Endothelial cell of umbilical vein (primary cell): ENCODE measurements at regions not wholly inside any gene's neighbourhood (a gene's known extent, or its start where the extent isn't known, plus 50 kb on each side); places are given as distances from the start of the nearest gene placed in this dataset.
A peak's percentile ranks its signal among the peaks of the same experiment; 100 is the strongest.

Source experiments
- BruUV-seq: library from RNA; stranded (reverse); fragments of 400-500 nt; replicated peaks from 2 replicates; lab custom pipeline; 2021; lab: Mats Ljungman, UMichigan
- CTCF ChIA-PET: fragments of 300-600, 350-600 bp; sonication (Branson Sonifier 250); formaldehyde crosslinking; loops from one replicate; lab custom pipeline; 2021; ENCODE audit warnings: antibody characterized with exemption, inconsistent platforms; lab: Charles Lee
- POLR2A ChIA-PET: fragments of 300-600, 350-600 bp; sonication (Branson Sonifier 250); formaldehyde crosslinking; loops from one replicate; lab custom pipeline; 2021; ENCODE audit warnings: antibody characterized with exemption, inconsistent platforms; lab: Charles Lee
- DNase-seq: peaks from one replicate; pipeline ENCODE4 v3.0.0-alpha.2; 2011; ENCODE audit warnings: low read depth, low spot score
- FAIRE-seq: peaks from 2 replicates; lab custom pipeline; 2011; peaks lifted over from hg19 to GRCh38; lab: Jason Lieb, UNC
- H2AFZ ChIP-seq: 2 replicates; pipeline ENCODE4 v1.6.0; 2012; ENCODE audit warnings: low read depth, low read length, control low read depth, inconsistent platforms
- H3K27ac ChIP-seq: 2 replicates; pipeline ENCODE4 v1.5.1; 2011; ENCODE audit warnings: low read depth, mild to moderate bottlenecking, control low read depth, low read length, moderate library complexity; ENCODE audit not compliant: insufficient read depth
- H3K27me3 ChIP-seq, 2 experiments: 2 replicates each; pipeline versions ENCODE4 v1.6.0 to v1.6.1; 2011; ENCODE audit warnings: low read length in 2 of 2, mixed read lengths in 1 of 2; ENCODE audit not compliant: control insufficient read depth in 2 of 2, insufficient read depth in 2 of 2
- H3K36me3 ChIP-seq, 2 experiments: 2 replicates in 1 of 2; 3 replicates in 1 of 2; pipeline ENCODE4 v1.5.1; 2011; ENCODE audit warnings: low read length in 2 of 2, mild to moderate bottlenecking in 1 of 2, moderate library complexity in 1 of 2; ENCODE audit not compliant: control insufficient read depth in 2 of 2, insufficient read depth in 2 of 2; ENCODE audit errors: extremely low read depth in 1 of 2
- H3K4me1 ChIP-seq: 3 replicates; pipeline ENCODE4 v1.5.1; 2011; ENCODE audit warnings: mild to moderate bottlenecking, low read length; ENCODE audit not compliant: control insufficient read depth, insufficient read depth; ENCODE audit errors: extremely low read depth
- H3K4me2 ChIP-seq: 2 replicates; pipeline ENCODE4 v1.6.1; 2011; ENCODE audit warnings: low read length, control low read depth, mixed read lengths; ENCODE audit not compliant: insufficient read depth
- H3K4me3 ChIP-seq, 3 experiments: fragments of 200-600 bp in 1 of 3; sonication (generic), shearing (Covaris generic) in 1 of 3; replicated peaks in 1 of 3; 2 replicates each; pipeline ENCODE4 v1.5.1; 2011 to 2016; ENCODE audit warnings: control low read depth in 3 of 3, low read length in 3 of 3, mild to moderate bottlenecking in 2 of 3, inconsistent platforms in 1 of 3, low read depth in 1 of 3, moderate library complexity in 1 of 3; ENCODE audit not compliant: insufficient read depth in 1 of 3
- H3K79me2 ChIP-seq: 2 replicates; pipeline ENCODE4 v1.6.0; 2012; ENCODE audit warnings: low read length, inconsistent platforms; ENCODE audit not compliant: control insufficient read depth, insufficient read depth
- H3K9ac ChIP-seq: replicated peaks from 2 replicates; pipeline ENCODE3; 2011; ENCODE audit warnings: low read length, control low read depth; ENCODE audit not compliant: insufficient read depth; ENCODE audit errors: extremely low read depth
- H3K9me1 ChIP-seq: replicated peaks from 3 replicates; pipeline ENCODE4 v1.6.0; 2011; ENCODE audit warnings: mild to moderate bottlenecking, low read length; ENCODE audit not compliant: control insufficient read depth, insufficient read depth; ENCODE audit errors: extremely low read depth
- H3K9me3 ChIP-seq: replicated peaks from 2 replicates; pipeline ENCODE4 v1.5.1; 2012; ENCODE audit warnings: low read length, inconsistent platforms; ENCODE audit not compliant: control insufficient read depth, insufficient read depth
- H4K20me1 ChIP-seq: replicated peaks from 2 replicates; pipeline ENCODE3; 2011; ENCODE audit warnings: mild to moderate bottlenecking, low read length; ENCODE audit not compliant: control insufficient read depth, insufficient read depth; ENCODE audit errors: extremely low read depth
- EZH2 ChIP-seq: IDR thresholded peaks from 2 replicates; pipeline ENCODE4 v1.6.1; 2012; ENCODE audit warnings: borderline replicate concordance, low read depth, mild to moderate bottlenecking, moderate library complexity, low read length, inconsistent platforms; ENCODE audit not compliant: severe bottlenecking
- FOS ChIP-seq: IDR thresholded peaks from 2 replicates; pipeline ENCODE4 v1.6.1; 2011; ENCODE audit warnings: mild to moderate bottlenecking, low read length, moderate library complexity, borderline replicate concordance; ENCODE audit not compliant: insufficient read depth
- GATA2 ChIP-seq: IDR thresholded peaks from 2 replicates; pipeline ENCODE4 v1.7.0; 2011; ENCODE audit warnings: low read depth, mild to moderate bottlenecking, moderate library complexity, mixed read lengths, low read length; ENCODE audit not compliant: insufficient read length, insufficient read depth
- JUN ChIP-seq: IDR thresholded peaks from 2 replicates; pipeline ENCODE4 v1.6.1; 2011; ENCODE audit warnings: borderline replicate concordance, low read depth; ENCODE audit not compliant: insufficient read length, insufficient read depth
- MYC ChIP-seq: IDR thresholded peaks from one replicate; pipeline ENCODE4 v1.6.1; 2011; ENCODE audit warnings: mild to moderate bottlenecking, low read depth, low read length
- POLR2A ChIP-seq: IDR thresholded peaks from 2 replicates; pipeline ENCODE4 v1.6.1; 2012; ENCODE audit warnings: low read depth, mild to moderate bottlenecking, control low read depth, low read length
- POLR2AphosphoS5 ChIP-seq: IDR thresholded peaks from 2 replicates; pipeline ENCODE4 v1.6.1; 2012; ENCODE audit warnings: low read depth, mild to moderate bottlenecking, control low read depth, low read length, moderate library complexity; ENCODE audit not compliant: insufficient read depth
- dilution Hi-C: fragments of 300-500 bp; cut with MboI; formaldehyde crosslinking; loops from one replicate; pipeline ENCODE4 v1.15.0; 2019; ENCODE audit warnings: low sequenced_read_pairs; ENCODE audit not compliant: extremely low pct_ligation_motif_present
- intact Hi-C: fragments of 100-400 bp; cut with micrococcal nuclease; formaldehyde crosslinking; loops from one replicate; pipeline ENCODE4 v1.10.0; 2022
- TF ChIP-seq, protein P1 (sequence below): IDR thresholded peaks from 2 replicates; pipeline ENCODE4 v1.6.1; 2011; ENCODE audit not compliant: insufficient read depth, insufficient read length
- TF ChIP-seq, protein P2 (sequence below), 2 donors: IDR thresholded peaks; 1 replicate in 1 of 2; 2 replicates in 1 of 2; pipeline ENCODE4 v1.5.1; 2011; ENCODE audit warnings: low read length in 2 of 2, mild to moderate bottlenecking in 2 of 2, moderate library complexity in 2 of 2, control low read depth in 1 of 2, inconsistent platforms in 1 of 2, low read depth in 1 of 2; ENCODE audit not compliant: insufficient read depth in 1 of 2; ENCODE audit errors: extremely low read depth in 1 of 2

DNA sequence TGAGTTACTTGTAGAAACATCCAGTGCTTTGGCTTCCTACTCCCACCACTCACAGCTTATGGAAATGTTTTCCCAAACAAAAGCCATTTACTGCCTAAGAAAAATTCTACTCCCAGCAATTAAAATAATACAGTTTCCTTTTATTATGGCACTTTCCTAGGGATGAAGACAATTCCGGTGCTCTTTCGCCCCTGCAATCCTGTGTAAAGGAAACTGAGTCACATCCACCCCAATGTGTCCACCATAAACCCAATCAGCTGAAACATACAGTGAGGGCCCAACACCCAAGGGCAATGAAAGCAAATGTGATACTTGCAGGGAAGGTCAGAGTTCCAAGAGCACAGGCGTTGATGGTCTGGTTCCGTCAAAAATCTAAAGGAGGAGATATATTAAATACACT lies 62.0 kb upstream of the ST3GAL5 start:
- Histone ChIP-seq H2AFZ (no peak overlapping the region), H3K4me2 (peak overlapping the region; percentile 30), H3K27me3 (peaks cover 2 to 4% of the 10 kb centered on the region in 2 experiments), H3K9me1 (no peaks in the 10 kb centered on the region), H3K9ac (no peak overlapping the region), H4K20me1 (no peaks in the 10 kb centered on the region), H3K36me3 (no peaks in the 10 kb centered on the region), H3K79me2 (no peaks in the 10 kb centered on the region), H3K27ac (no peak overlapping the region), H3K9me3 (no peaks in the 10 kb centered on the region), H3K4me1 (peaks cover 9% of the 10 kb centered on the region), H3K4me3 (no peak overlapping the region)
- POLR2A ChIA-PET = no interaction called here
- no peak for TF ChIP-seq EZH2
- TF ChIP-seq FOS = peak; percentile 60
- peak; percentile 57 for DNase-seq
- intact Hi-C loops (no loop called here), dilution Hi-C loops (no loop called here)
- FAIRE-seq = no peak
- no TSS peak for BruUV-seq
- CTCF ChIA-PET = interaction anchor here (1.4 kb wide), 1 partner anchor 62 kb away, joined by 4 read pairs; the partner anchor contains the start of gene ST3GAL5

DNA sequence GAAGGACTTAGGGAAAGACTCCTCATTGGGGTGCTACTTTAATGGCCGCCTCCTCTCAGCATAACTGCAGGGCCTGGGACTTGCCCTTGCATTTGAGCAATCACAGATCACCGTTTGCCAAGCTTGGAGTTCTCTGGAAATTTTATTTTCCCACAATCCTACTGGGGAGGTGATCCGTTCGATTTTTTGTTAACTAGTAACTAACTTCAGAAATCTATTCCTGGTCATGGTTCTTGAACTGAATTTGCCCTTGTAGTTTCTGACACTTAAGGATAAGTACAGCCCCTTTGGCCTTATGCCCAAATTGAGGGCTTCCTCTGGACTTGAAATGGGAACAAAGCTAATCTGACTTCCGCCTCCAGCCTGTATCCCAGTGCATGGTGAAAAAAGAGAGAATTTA lies 60.5 kb upstream of the ST3GAL5 start:
- ChIA-PET POLR2A (no interaction called here), CTCF (interaction anchor here (1.0 kb wide), 1 partner anchor 10 kb away, joined by 6 read pairs; no protein-coding TSS in a partner anchor)
- H3K4me1 ChIP-seq = peaks cover 9% of the 10 kb centered on the region
- no peak for TF ChIP-seq POLR2AphosphoS5
- TF ChIP-seq EZH2 = no peak
- no peak for TF ChIP-seq FOS
- TF ChIP-seq JUN = no peak
- TF ChIP-seq, protein P1, sequence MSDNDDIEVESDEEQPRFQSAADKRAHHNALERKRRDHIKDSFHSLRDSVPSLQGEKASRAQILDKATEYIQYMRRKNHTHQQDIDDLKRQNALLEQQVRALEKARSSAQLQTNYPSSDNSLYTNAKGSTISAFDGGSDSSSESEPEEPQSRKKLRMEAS = no peak
- TF ChIP-seq, protein P2, sequence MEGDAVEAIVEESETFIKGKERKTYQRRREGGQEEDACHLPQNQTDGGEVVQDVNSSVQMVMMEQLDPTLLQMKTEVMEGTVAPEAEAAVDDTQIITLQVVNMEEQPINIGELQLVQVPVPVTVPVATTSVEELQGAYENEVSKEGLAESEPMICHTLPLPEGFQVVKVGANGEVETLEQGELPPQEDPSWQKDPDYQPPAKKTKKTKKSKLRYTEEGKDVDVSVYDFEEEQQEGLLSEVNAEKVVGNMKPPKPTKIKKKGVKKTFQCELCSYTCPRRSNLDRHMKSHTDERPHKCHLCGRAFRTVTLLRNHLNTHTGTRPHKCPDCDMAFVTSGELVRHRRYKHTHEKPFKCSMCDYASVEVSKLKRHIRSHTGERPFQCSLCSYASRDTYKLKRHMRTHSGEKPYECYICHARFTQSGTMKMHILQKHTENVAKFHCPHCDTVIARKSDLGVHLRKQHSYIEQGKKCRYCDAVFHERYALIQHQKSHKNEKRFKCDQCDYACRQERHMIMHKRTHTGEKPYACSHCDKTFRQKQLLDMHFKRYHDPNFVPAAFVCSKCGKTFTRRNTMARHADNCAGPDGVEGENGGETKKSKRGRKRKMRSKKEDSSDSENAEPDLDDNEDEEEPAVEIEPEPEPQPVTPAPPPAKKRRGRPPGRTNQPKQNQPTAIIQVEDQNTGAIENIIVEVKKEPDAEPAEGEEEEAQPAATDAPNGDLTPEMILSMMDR (IDR thresholded peaks at IDR 0.05; ENCODE audit: extremely low read depth in 1 of 2, insufficient read depth in 1 of 2, low read depth in 1 of 2, low read length in 2 of 2) = no peak
- no peak for TF ChIP-seq GATA2
- TF ChIP-seq MYC = no peak
- TF ChIP-seq POLR2A = no peak
- no TSS peak for BruUV-seq
- no peaks in the 10 kb centered on the region for H3K9me1 ChIP-seq
- FAIRE-seq (peak; percentile 64), DNase-seq (peak; percentile 21)
- intact Hi-C loops = no loop called here
- no peaks in the 10 kb centered on the region for H3K36me3 ChIP-seq
- H3K4me3 ChIP-seq = no peak overlapping the region
- peaks cover 2 to 4% of the 10 kb centered on the region in 2 experiments for H3K27me3 ChIP-seq
- no peak overlapping the region for H3K27ac ChIP-seq
- H4K20me1 ChIP-seq = no peaks in the 10 kb centered on the region
- H3K9ac ChIP-seq = no peak overlapping the region
- no peaks in the 10 kb centered on the region for H3K79me2 ChIP-seq
- H3K4me2 ChIP-seq = no peak overlapping the region
- H2AFZ ChIP-seq = no peak overlapping the region
- dilution Hi-C loops = no loop called here
- H3K9me3 ChIP-seq = no peaks in the 10 kb centered on the region
